Transverse colon (tissue), 3 donors: ENCODE measurements at regions not wholly inside any gene's neighbourhood (a gene's known extent, or its start where the extent isn't known, plus 50 kb on each side); places are given as distances from the start of the nearest gene placed in this dataset.

Experiments used
- CTCF ChIP-seq, 5 experiments: fragments of 200-600 bp in 3 of 5; fragments of 450-650 bp in 2 of 5; sonication (generic) in 3 of 5; IDR thresholded peaks; 1 replicate in 2 of 5; 2 replicates in 3 of 5; pipeline ENCODE4 v1.5.1; 2016 to 2017; ENCODE audit warnings: antibody characterized with exemption in 5 of 5, inconsistent platforms in 3 of 5, mild to moderate bottlenecking in 2 of 5, moderate library complexity in 1 of 5
- EP300 ChIP-seq: sonication (generic); formaldehyde crosslinking; IDR thresholded peaks from one replicate; pipeline ENCODE4 v1.6.1; 2017; ENCODE audit warnings: antibody characterized with exemption, low read depth
- POLR2A ChIP-seq: fragments of 450-650 bp; IDR thresholded peaks from one replicate; pipeline ENCODE4 v1.6.1; 2016; ENCODE audit warnings: antibody characterized with exemption, mild to moderate bottlenecking, moderate library complexity

- no peak for TF ChIP-seq CTCF (IDR thresholded peaks at IDR 0.05)
- TF ChIP-seq EP300: no peak
- TF ChIP-seq POLR2A: no peak
These were observed 1247.9 kb upstream of the MAP3K7 start for GRCh38 chr6:91834813-91835212.
